Tibial nerve (tissue), 4 donors: ENCODE measurements at regions not wholly inside any gene's neighbourhood (a gene's known extent, or its start where the extent isn't known, plus 50 kb on each side); places are given as distances from the start of the nearest gene placed in this dataset.
"Not testable (repeated sequence)": the region's sequence is repeated elsewhere in the genome, so short reads cannot be mapped to it uniquely, and the experiment has no call there.

Experiments used
- DNase-seq, 2 donors: peaks; one replicate each; pipeline ENCODE4 v3.0.0-alpha.2; 2019; ENCODE audit warnings: low spot score in 2 of 2
- H3K27ac ChIP-seq, 4 donors: fragments of 200-600 bp; sonication (generic) in 3 of 4; one replicate each; pipeline ENCODE4 v1.5.1; 2017 to 2019; ENCODE audit warnings: mild to moderate bottlenecking in 1 of 4
- H3K27me3 ChIP-seq, 2 donors: fragments of 200-600 bp; sonication (generic) in 1 of 2; one replicate each; pipeline versions ENCODE4 v1.5.1 to v1.6.0; 2017 to 2019
- H3K36me3 ChIP-seq, 3 donors: fragments of 200-600 bp; sonication (generic); one replicate each; pipeline ENCODE4 v1.5.1; 2018 to 2019
- H3K4me1 ChIP-seq, 4 donors: fragments of 200-600 bp; sonication (generic) in 3 of 4; one replicate each; pipeline ENCODE4 v1.5.1; 2017 to 2019
- H3K4me3 ChIP-seq, 4 donors: fragments of 200-600 bp; sonication (generic) in 3 of 4; one replicate each; pipeline ENCODE4 v1.5.1; 2017 to 2019; ENCODE audit warnings: mild to moderate bottlenecking in 1 of 4, moderate library complexity in 1 of 4
- H3K9me3 ChIP-seq, 4 donors: fragments of 200-600 bp; sonication (generic) in 3 of 4; one replicate each; pipeline ENCODE4 v1.5.1; 2017 to 2019
- CTCF ChIP-seq, 5 experiments: fragments of 200-600 bp in 3 of 5; fragments of 450-650 bp in 2 of 5; sonication (generic) in 3 of 5; IDR thresholded peaks; one replicate each; pipeline ENCODE4 v1.5.1; 2016 to 2019; ENCODE audit warnings: antibody characterized with exemption in 5 of 5, mild to moderate bottlenecking in 3 of 5, moderate library complexity in 2 of 5
- EP300 ChIP-seq, 2 donors: sonication (generic); formaldehyde crosslinking; IDR thresholded peaks; one replicate each; pipeline ENCODE4 v1.6.1; 2017; ENCODE audit warnings: antibody characterized with exemption in 2 of 2, mild to moderate bottlenecking in 1 of 2
- POLR2A ChIP-seq, 2 donors: fragments of 450-650 bp; IDR thresholded peaks; one replicate each; pipeline ENCODE4 v1.6.1; 2017; ENCODE audit warnings: antibody characterized with exemption in 2 of 2, mild to moderate bottlenecking in 2 of 2, moderate library complexity in 2 of 2
- WGBS, 2 donors: methylation state at CpG; one replicate each; pipeline ENCODE4 v1.1.5; 2018; 5-methylcytosine and 5-hydroxymethylcytosine counted together

GRCh38 chr4:148540622-148541326 is 98.6 kb upstream of the NR3C2 start:
- Histone ChIP-seq H3K27me3 (no peaks in the 10 kb centered on the region), H3K36me3 (no peaks in the 10 kb centered on the region), H3K4me1 (no peaks in the 10 kb centered on the region), H3K27ac (no peak overlapping the region), H3K9me3 (no peaks in the 10 kb centered on the region), H3K4me3 (no peak overlapping the region)
- 73 to 90% methylated on average over 4 of the region's 4 CpGs for WGBS, 2 donors
- TF ChIP-seq CTCF (IDR thresholded peaks at IDR 0.05) (no peak), POLR2A (IDR thresholded peaks at IDR 0.05) (no peak)
- DNase-seq, result no peak

GRCh38 chr4:148539387-148539786 is 97.2 kb upstream of the NR3C2 start:
- H3K27me3 ChIP-seq, result no peaks in the 10 kb centered on the region
- no peak for TF ChIP-seq EP300 (IDR thresholded peaks at IDR 0.05)
- TF ChIP-seq POLR2A (IDR thresholded peaks at IDR 0.05), result no peak
- no peak for TF ChIP-seq CTCF (IDR thresholded peaks at IDR 0.05)
- WGBS, 2 donors, result 83 to 85% methylated on average over 3 of the region's 3 CpGs

GRCh38 chr4:148533851-148534250 is 91.6 kb upstream of the NR3C2 start:
- not testable (repeated sequence) for H3K4me3 ChIP-seq, H3K36me3 ChIP-seq, DNase-seq, H3K4me1 ChIP-seq, H3K27ac ChIP-seq, H3K27me3 ChIP-seq
- 94 to 95% methylated on average over 1 of the region's 1 CpG for WGBS, 2 donors
- peaks cover 0 to 52% (median 12%) of the 10 kb centered on the region in 4 donors for H3K9me3 ChIP-seq

More at GRCh38 chr4:148539387-148539786, 97.2 kb upstream of the NR3C2 start:
- H3K4me1 ChIP-seq, result no peaks in the 10 kb centered on the region
- no peak overlapping the region for H3K27ac ChIP-seq
- H3K9me3 ChIP-seq, result peaks cover 0 to 12% (median under 1%) of the 10 kb centered on the region in 4 donors
- no peak overlapping the region for H3K4me3 ChIP-seq
- DNase-seq, result no peak
- H3K36me3 ChIP-seq, result no peaks in the 10 kb centered on the region

- H3K4me1 ChIP-seq, result no peaks in the 10 kb centered on the region
- no peaks in the 10 kb centered on the region for H3K36me3 ChIP-seq
- H3K4me3 ChIP-seq, result no peak overlapping the region
- no peak overlapping the region for H3K27ac ChIP-seq
- TF ChIP-seq POLR2A (IDR thresholded peaks at IDR 0.05) (no peak), EP300 (IDR thresholded peaks at IDR 0.05) (no peak), CTCF (IDR thresholded peaks at IDR 0.05) (no peak)
- peaks cover 0 to 47% (median 12%) of the 10 kb centered on the region in 4 donors for H3K9me3 ChIP-seq
- DNase-seq, result no peak
- no peaks in the 10 kb centered on the region for H3K27me3 ChIP-seq
These were observed 87.9 kb upstream of the NR3C2 start for GRCh38 chr4:148530114-148530513.

- Histone ChIP-seq H3K27me3 (no peaks in the 10 kb centered on the region), H3K4me1 (no peaks in the 10 kb centered on the region), H3K9me3 (peaks cover 0 to 21% (median 4%) of the 10 kb centered on the region in 4 donors), H3K27ac (no peak overlapping the region), H3K36me3 (no peaks in the 10 kb centered on the region), H3K4me3 (no peak overlapping the region)
- no peak for DNase-seq
- TF ChIP-seq EP300 (IDR thresholded peaks at IDR 0.05), result no peak
- no peak for TF ChIP-seq POLR2A (IDR thresholded peaks at IDR 0.05)
- no peak for TF ChIP-seq CTCF (IDR thresholded peaks at IDR 0.05)
These were observed 85.4 kb upstream of the NR3C2 start for GRCh38 chr4:148527571-148527970.

- Histone ChIP-seq H3K27ac (no peak overlapping the region), H3K4me1 (no peaks in the 10 kb centered on the region), H3K36me3 (no peaks in the 10 kb centered on the region), H3K27me3 (no peaks in the 10 kb centered on the region), H3K9me3 (peaks cover 0 to 8% (median 0%) of the 10 kb centered on the region in 4 donors), H3K4me3 (no peak overlapping the region)
- 91 to 95% methylated on average over 4 of the region's 4 CpGs for WGBS, 2 donors
- no peak for TF ChIP-seq EP300 (IDR thresholded peaks at IDR 0.05)
- no peak for TF ChIP-seq POLR2A (IDR thresholded peaks at IDR 0.05)
- TF ChIP-seq CTCF (IDR thresholded peaks at IDR 0.05), result no peak
- no peak for DNase-seq
These were observed 80.8 kb upstream of the NR3C2 start for GRCh38 chr4:148522995-148523394.
